HG02870 (cell line): ENCODE measurements at regions not wholly inside any gene's neighbourhood (a gene's known extent, or its start where the extent isn't known, plus 50 kb on each side); places are given as distances from the start of the nearest gene placed in this dataset.
"Not testable (repeated sequence)": the region's sequence is repeated elsewhere in the genome, so short reads cannot be mapped to it uniquely, and the experiment has no call there.

Experiments used
- ATAC-seq: cut with Tn5 transposase; IDR thresholded peaks from one replicate; pipeline ENCODE4 v1.9.1; 2021; ENCODE audit warnings: mild to moderate bottlenecking, moderate library complexity; ENCODE audit not compliant: unreplicated experiment

- no peak for ATAC-seq
Observed at GRCh38 chr6:125585470-125585869, 164.0 kb upstream of the HEY2 start.

DNA sequence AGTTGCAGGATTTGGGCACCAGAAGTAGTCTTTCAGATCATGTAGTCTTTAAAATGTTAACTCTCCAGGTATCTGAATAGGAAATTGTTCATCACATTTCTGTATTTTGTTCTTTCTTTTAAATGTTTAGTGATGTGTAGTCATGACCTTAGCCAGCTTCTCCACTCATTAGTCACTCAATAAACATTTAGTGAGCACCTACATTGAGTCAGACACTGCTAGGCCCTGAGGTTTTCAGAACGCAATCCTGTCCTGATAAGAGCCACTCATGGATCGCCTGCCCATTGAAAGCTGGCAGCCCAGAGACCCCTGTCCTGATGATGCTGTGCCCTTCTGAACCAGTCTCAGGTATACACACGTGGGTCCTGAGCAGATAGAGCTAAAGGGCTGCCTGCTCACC lies 163.4 kb upstream of the HEY2 start:
- ATAC-seq, result no peak

DNA sequence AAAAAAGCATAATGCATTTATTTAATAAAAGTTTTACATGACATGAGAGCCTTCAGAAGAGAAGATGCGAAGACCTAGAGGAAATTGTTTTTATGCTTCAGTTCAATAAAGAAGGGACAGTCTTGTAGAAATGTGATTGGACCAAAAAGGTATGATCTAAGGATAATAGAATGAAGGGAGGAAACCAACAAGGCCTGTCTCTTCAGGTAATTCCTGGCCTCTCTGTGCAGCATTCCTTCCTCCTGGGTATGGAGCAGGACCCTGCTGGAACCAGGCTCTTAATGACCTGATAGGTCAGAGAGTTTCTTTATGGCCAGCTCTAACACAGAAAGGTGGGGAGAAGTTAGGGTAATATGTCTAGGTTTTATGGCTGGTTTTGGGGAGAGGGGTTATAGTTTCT lies 162.8 kb upstream of the HEY2 start:
- no peak for ATAC-seq

DNA sequence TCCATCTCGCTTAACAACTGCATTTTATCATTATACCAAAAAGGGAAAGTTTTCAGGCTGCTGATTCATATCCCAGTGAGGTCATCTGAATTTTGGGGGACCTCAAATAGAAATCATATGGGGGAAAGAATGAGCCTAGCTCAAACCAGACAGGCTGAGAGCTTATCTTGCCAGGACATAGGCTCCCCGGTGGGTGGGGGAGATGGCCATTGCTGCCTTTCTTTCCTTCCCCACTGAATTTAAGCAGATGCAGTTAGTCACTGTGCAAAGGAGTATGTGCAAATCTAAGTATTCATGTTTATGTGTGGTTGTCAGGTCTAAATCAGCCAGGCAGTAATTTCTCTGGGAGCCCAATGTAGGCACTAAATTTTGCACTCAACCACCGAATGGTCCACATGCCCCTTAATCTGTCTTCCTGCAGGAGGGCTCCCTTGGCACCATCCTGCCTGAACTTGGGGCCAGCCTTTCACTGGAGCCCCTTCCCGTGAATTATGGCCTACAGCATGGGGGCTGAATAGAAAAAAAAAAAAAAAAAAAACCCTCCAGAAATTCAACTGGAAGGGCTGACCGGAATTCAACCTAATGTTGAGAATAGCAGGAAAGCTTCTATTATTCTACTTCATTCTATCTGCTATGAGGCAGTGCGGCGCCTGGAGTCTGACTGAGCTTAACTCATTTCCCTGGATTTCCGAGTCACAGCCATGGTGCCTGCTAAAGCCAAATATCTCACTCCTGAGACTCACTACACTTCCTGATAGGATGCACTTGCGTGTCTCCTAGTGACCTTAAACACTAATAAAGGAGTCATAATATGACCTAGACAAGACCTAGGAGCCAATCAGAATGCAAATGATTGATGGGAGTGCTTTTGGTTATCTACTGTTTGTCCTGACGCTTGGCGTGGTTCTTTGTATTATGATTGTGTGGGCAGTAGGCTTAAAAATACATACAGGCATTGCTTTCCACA lies 161.5 kb upstream of the HEY2 start:
- no peak for ATAC-seq

DNA sequence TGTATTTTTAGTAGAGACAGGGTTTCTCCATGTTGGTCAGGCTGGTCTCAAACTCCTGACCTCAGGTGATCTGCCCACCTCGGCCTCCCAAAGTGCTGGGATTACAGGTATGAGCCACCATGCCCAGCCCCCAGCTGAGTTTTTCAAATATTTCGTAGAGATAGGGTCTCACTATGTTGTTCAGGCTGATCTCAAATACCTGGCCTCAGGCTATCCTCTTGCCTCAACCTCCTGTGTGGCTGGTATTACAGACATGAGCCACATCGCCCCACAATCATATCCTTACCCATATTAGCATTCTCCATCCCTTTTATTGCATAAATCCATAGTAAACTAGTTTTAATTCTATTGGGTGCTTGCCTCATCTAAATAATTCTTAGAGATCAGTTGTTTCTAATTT lies 157.6 kb upstream of the HEY2 start:
- ATAC-seq, result not testable (repeated sequence)

DNA sequence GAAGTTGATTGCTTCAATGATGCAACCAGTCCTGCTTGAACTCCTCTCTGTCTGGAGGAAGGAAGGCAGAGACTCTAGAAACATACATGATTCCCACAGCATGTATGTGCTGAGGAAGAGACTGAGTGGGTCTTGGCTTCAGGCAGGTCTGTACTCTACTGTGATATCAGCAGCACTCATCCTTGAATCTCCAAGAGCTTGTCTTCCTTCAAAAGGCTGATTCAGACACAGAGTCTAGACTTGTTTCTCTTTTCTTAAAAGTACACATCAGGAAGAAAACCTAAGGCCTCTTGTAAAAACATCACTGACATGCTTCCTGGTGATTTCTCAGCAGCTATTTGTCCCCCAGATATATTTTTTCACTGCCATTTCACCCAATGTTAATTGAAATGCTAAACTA lies 155.7 kb upstream of the HEY2 start:
- ATAC-seq, result no peak

DNA sequence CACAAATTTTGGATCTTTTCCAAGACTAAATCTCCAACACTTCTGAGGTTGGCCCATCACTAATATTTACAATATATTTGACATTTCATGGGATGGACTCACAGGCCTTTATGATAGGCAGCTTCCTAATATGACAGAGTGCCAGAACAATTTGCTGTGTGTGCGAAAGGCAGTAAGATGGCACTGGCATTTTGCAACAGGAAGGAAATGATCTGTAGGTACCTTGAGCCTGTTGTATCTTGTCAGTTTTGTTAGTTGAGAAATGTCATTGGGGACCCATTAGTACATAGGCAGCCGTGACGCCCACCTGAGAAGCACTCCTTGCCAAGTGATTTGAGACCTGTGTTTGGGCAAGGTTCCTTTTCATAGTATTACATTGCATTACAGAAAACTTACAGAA lies 153.4 kb upstream of the HEY2 start:
- ATAC-seq, result no peak

GRCh38 chr6:125597411-125598253 lies 151.8 kb upstream of the HEY2 start:
- ATAC-seq, result no peak

DNA sequence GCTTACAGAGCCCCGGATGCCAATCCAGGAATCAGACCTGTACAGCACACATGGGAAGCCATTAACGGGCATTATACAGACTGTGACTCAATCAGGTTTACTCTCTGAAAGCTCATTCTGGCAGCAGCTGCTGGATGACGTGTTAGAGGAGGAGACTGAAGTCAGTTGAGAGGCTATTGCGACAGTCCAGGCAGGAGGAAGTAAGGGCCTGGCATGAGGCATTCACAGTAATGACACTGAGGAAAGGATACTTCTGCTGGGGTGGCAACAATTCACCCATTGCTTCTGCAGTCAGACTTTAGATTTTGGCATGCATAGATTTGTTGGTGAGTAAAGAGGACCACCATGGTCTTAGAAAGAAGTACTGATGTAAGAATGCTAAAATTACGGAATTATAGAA lies 151.0 kb upstream of the HEY2 start:
- no peak for ATAC-seq

- ATAC-seq, result no peak
Observed at GRCh38 chr6:125604257-125604656, 145.2 kb upstream of the HEY2 start.

DNA sequence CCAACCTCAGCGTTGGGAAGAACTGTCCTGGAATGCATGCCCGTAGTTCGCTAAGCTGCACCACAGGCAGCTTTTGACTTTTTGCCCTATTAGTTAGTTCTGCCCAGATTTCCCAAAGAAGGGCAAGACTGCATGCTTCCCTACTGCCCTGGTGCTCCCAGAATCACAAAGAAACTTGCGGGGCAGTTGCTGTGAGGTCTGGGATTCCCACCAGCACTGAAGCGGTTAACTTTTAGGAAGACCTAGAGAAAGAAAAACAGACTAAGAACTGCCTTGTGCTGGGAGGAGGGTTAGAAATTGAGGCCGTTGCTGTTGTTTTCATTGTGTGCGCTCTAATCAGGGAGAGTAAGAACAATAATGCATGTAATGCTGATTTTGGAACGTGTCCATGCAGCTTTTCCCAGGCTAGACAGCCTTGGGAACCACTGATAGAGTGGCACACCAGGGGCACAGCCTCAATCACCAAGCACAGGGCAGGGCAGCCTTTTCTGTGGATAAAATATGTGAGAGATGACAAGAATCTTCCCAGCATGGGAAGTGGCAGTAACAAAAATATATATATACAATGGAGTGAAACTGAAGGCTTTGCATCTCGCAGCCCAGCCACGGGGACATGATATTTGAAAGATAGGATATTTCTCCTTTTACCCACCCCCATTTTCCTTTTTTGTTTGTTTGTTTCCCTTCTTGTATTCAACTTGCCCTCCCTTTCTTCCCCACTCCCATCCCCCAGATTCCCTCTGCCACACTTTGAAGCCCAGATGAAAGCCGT lies 137.7 kb upstream of the HEY2 start:
- no peak for ATAC-seq

DNA sequence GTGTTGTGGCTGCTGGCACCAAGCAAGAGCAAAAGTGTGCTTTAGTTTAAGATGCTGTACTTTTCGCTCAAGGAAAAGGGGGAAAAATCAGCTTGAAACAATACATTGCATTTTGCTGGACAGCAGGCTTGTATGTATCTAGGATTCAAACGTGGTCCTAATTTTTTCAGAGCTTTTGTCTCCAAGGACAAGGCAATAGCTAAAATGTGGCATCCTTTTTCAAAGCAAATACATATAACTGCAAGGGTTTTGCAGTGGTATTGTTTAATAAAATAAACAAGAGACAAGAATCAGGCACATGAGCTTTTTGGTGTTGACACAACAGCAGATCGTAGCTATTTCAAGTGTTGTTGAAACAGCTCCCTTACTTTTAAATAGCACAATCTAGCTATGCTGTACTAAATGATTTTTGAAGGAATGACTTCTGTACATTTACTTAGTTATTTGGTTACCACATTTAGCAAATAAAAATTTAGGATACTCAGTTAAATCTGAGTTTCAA lies 137.0 kb upstream of the HEY2 start:
- ATAC-seq, result no peak

DNA sequence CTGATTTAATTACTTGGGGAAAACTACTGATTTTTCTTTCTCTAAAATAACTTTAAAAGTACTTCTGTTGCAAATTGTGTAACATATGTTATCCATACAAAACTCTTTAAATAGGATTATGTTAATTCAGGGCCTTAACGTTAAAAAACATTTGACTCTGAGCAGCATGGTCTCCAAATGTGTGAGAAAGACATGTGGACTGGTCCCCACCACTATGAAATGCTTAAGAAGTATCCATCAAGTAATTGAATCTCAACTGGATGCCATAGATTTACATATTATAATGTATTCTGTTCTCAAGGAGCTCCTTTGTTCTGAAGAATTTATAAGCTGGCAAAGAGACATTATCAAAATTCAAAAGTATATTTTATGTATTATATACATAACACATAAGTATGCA lies 130.8 kb upstream of the HEY2 start:
- no peak for ATAC-seq

DNA sequence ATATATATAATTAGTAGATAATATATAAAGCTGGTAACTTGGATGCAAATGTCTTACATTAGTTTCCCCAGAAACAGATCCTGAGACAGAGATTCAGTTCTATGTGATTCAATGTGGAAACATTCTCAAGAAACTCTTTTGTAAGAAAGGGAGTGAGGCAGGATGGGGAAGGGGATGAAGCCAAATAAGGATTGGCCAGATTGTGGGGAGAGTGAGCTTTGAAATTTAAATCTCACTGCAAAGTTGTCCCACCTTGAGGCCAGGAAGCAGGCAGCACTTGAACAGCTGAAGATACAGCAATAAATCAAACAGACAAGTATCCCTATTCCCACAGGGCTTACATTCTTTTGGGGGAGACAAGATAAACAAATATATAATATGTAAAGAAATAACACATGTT lies 126.3 kb upstream of the HEY2 start:
- ATAC-seq, result no peak

DNA sequence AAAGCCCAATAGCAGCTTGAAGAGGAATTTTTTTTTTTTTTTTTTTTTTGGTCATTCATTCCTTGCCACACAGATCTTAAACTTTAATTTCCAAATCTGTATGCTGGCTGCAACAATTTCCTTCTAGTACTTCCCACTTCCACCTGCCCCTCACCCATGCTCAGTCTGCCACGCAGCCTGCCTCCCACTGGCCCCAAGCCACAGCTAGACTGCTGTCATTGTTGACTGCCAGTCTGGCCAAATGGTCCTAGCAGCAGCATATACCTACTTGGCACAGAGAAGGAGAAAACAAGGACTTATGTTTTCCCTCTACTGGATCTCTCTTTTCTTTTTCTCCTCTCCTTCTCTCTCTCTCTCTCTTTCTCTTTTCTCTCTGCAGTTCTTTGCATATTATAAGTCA lies 118.3 kb upstream of the HEY2 start:
- ATAC-seq, result no peak

- not testable (repeated sequence) for ATAC-seq
Observed at GRCh38 chr6:125636011-125636410, 113.4 kb upstream of the HEY2 start.

- ATAC-seq, result no peak
Observed at GRCh38 chr6:125636671-125637070, 112.8 kb upstream of the HEY2 start.

- no peak for ATAC-seq
Observed at GRCh38 chr6:125637207-125637606, 112.2 kb upstream of the HEY2 start.

DNA sequence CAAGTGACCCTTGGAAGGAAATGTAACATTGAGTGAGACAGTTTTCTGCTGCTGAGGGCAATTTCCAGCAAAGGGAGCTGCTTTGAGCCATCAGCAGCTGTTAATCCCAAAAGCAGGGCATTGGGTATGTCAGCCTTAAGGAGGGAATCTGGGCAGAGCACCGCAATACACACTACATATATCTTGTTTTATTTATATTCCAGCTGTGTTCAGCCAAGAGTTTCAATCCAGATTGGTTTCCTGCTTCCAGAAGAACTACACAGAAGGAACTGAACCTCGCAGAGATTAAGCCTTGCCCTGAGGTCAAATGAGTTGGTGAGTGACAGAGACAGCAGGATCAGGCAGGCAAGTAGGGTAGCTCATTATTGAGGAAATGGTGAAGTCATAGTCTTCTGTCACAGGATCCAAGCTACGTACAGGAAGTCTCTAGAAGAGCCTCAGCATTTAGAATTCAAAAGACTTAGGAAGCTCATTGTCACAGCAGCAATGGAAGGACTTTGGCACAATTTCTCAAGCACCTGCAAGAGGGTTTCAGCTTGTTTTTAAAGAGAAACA lies 109.9 kb upstream of the HEY2 start:
- no peak for ATAC-seq

DNA sequence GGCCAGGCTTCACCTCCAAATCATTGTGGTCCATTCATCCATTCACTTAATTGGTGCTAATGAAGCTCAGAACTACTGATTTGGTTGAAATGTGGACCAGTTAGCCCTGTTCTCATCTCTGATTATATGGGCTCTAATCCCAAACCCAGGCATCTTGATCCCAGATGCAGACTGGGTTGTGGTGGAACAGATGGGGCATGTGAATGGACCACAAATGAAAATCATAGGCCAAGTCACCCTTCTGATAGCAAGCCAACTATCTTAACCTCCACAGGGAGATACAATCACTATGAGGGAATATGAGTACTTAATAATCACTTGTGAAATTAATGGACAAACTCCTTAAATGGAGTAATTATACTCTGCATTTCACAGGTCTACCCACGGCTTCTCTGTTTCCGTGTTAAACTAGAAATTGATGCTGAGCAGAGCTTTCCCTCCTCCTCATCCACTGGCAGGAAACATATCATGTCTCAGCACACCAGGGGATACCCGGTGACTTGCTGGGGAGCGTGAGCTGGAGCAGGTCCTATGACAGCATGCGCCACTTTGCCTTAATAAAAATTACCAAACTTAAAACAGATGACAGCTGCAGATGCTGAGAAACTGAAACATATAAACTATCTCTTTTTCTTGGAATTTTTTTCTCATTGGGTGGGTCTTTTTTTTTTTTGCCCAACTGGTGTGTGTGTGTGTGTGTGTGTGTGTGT lies 108.8 kb upstream of the HEY2 start:
- no peak for ATAC-seq
